Activated CD4-positive, alpha-beta T cell treated with anti-CD3 and anti-CD28 coated beads for 1 hour (primary cell): ENCODE measurements at regions not wholly inside any gene's neighbourhood (a gene's known extent, or its start where the extent isn't known, plus 50 kb on each side); places are given as distances from the start of the nearest gene placed in this dataset.
A peak's percentile ranks its signal among the peaks of the same experiment; 100 is the strongest.

Source experiments
- DNase-seq: peaks from one replicate; pipeline ENCODE4 v3.0.0-alpha.2; 2020

- no peak for DNase-seq
Measured at GRCh38 chr12:130017591-130018449, 114.0 kb upstream of the TMEM132D start.

GRCh38 chr12:130018614-130019013 lies 114.8 kb upstream of the TMEM132D start:
- no peak for DNase-seq

GRCh38 chr12:130026608-130027176 lies 122.9 kb upstream of the TMEM132D start:
- DNase-seq: no peak

GRCh38 chr12:130027798-130028197 lies 124.0 kb upstream of the TMEM132D start:
- DNase-seq: no peak

GRCh38 chr12:130029151-130029550 lies 125.3 kb upstream of the TMEM132D start:
- DNase-seq: no peak

GRCh38 chr12:130031041-130031440 lies 127.2 kb upstream of the TMEM132D start:
- no peak for DNase-seq

GRCh38 chr12:130031571-130032189 lies 127.9 kb upstream of the TMEM132D start:
- peak; percentile 36 for DNase-seq

- no peak for DNase-seq
Measured at GRCh38 chr12:130041983-130042812, 120.1 kb upstream of the FZD10 start.

GRCh38 chr12:130043685-130044406 lies 118.4 kb upstream of the FZD10 start:
- DNase-seq: no peak

- no peak for DNase-seq
Measured at GRCh38 chr12:130044991-130045621, 117.2 kb upstream of the FZD10 start.

- DNase-seq: no peak
Measured at GRCh38 chr12:130049666-130050065, 112.6 kb upstream of the FZD10 start.

GRCh38 chr12:130051900-130052299 lies 110.4 kb upstream of the FZD10 start:
- DNase-seq: no peak

- no peak for DNase-seq
Measured at GRCh38 chr12:130053651-130054069, 108.6 kb upstream of the FZD10 start.

GRCh38 chr12:130054803-130055202 lies 107.5 kb upstream of the FZD10 start:
- no peak for DNase-seq

GRCh38 chr12:130058926-130059472 lies 103.3 kb upstream of the FZD10 start:
- DNase-seq: no peak

GRCh38 chr12:130063866-130064265 lies 98.4 kb upstream of the FZD10 start:
- DNase-seq: no peak

GRCh38 chr12:130064999-130065398 lies 97.3 kb upstream of the FZD10 start:
- no peak for DNase-seq

GRCh38 chr12:130066742-130067141 lies 95.5 kb upstream of the FZD10 start:
- no peak for DNase-seq

- DNase-seq: no peak
Measured at GRCh38 chr12:130068741-130069140, 93.5 kb upstream of the FZD10 start.

GRCh38 chr12:130070126-130070611 lies 92.1 kb upstream of the FZD10 start:
- DNase-seq: no peak

- DNase-seq: no peak
Measured at GRCh38 chr12:130073721-130074120, 88.5 kb upstream of the FZD10 start.
